NCI-H146 treated with DMSO at 0.1 percent for 48 hours (cell line): ENCODE measurements at regions not wholly inside any gene's neighbourhood (a gene's known extent, or its start where the extent isn't known, plus 50 kb on each side); places are given as distances from the start of the nearest gene placed in this dataset.
"Not testable (repeated sequence)": the region's sequence is repeated elsewhere in the genome, so short reads cannot be mapped to it uniquely, and the experiment has no call there.

Source experiments
- DNase-seq: peaks from one replicate; lab custom pipeline; 2025; ENCODE audit not compliant: unreplicated experiment; lab: John Stamatoyannopoulos, UW

- no peak for DNase-seq
Observed at GRCh38 chr14:48125654-48126053, 450.2 kb upstream of the MDGA2 start.

GRCh38 chr14:48113713-48114112 lies 438.3 kb upstream of the MDGA2 start:
- no peak for DNase-seq

- no peak for DNase-seq
Observed at GRCh38 chr14:48111151-48111550, 435.7 kb upstream of the MDGA2 start.

- DNase-seq, result no peak
Observed at GRCh38 chr14:48107646-48108045, 432.2 kb upstream of the MDGA2 start.

- no peak for DNase-seq
Observed at GRCh38 chr14:48096897-48097296, 421.5 kb upstream of the MDGA2 start.

GRCh38 chr14:48086516-48086915 lies 411.1 kb upstream of the MDGA2 start:
- DNase-seq, result no peak

- no peak for DNase-seq
Observed at GRCh38 chr14:48075487-48075886, 400.1 kb upstream of the MDGA2 start.

GRCh38 chr14:48052973-48053372 lies 377.6 kb upstream of the MDGA2 start:
- no peak for DNase-seq

GRCh38 chr14:48035836-48036235 lies 360.4 kb upstream of the MDGA2 start:
- DNase-seq, result no peak

GRCh38 chr14:48027115-48027514 lies 351.7 kb upstream of the MDGA2 start:
- DNase-seq, result no peak

- DNase-seq, result no peak
Observed at GRCh38 chr14:48023881-48024280, 348.5 kb upstream of the MDGA2 start.

GRCh38 chr14:48011484-48011883 lies 336.1 kb upstream of the MDGA2 start:
- not testable (repeated sequence) for DNase-seq

- DNase-seq, result no peak
Observed at GRCh38 chr14:48008646-48009045, 333.2 kb upstream of the MDGA2 start.

- no peak for DNase-seq
Observed at GRCh38 chr14:48005986-48006385, 330.6 kb upstream of the MDGA2 start.

- DNase-seq, result no peak
Observed at GRCh38 chr14:47993883-47994282, 318.5 kb upstream of the MDGA2 start.

- DNase-seq, result no peak
Observed at GRCh38 chr14:47988175-47988574, 312.8 kb upstream of the MDGA2 start.

GRCh38 chr14:47978871-47979270 lies 303.5 kb upstream of the MDGA2 start:
- DNase-seq, result no peak

- no peak for DNase-seq
Observed at GRCh38 chr14:47976139-47976538, 300.7 kb upstream of the MDGA2 start.

- DNase-seq, result no peak
Observed at GRCh38 chr14:47966076-47966810, 290.8 kb upstream of the MDGA2 start.

- DNase-seq, result no peak
Observed at GRCh38 chr14:47961634-47962033, 286.2 kb upstream of the MDGA2 start.

GRCh38 chr14:47959740-47960139 lies 284.3 kb upstream of the MDGA2 start:
- DNase-seq, result no peak

- DNase-seq, result no peak
Observed at GRCh38 chr14:47949006-47949405, 273.6 kb upstream of the MDGA2 start.

GRCh38 chr14:47935332-47935731 lies 259.9 kb upstream of the MDGA2 start:
- DNase-seq, result no peak
